ENCODE measurements at regions not wholly inside any gene's neighbourhood (a gene's known extent, or its start where the extent isn't known, plus 50 kb on each side); places are given as distances from the start of the nearest gene placed in this dataset.

- TF ChIP-seq CTCF (conservative IDR thresholded peaks at IDR 0.05; ENCODE audit: low read depth in 2 of 2) (no peak), POLR2AphosphoS5 (IDR thresholded peaks at IDR 0.05; ENCODE audit: low read depth) (no peak), EZH2phosphoT487 (IDR thresholded peaks at IDR 0.05; ENCODE audit: unreplicated experiment) (no peak), EZH2 (IDR thresholded peaks at IDR 0.05; ENCODE audit: low read depth, unreplicated experiment) (no peak), REST (IDR thresholded peaks at IDR 0.05; ENCODE audit: unreplicated experiment) (no peak), CREB1 (CRISPR knock-in tag; IDR thresholded peaks at IDR 0.05; ENCODE audit: low read depth) (no peak), ETS1 (IDR thresholded peaks at IDR 0.05) (no peak)
Measured at GRCh38 chr14:101196795-101197590, 293.5 kb upstream of the RTL1 start.
